ENCODE measurements at regions not wholly inside any gene's neighbourhood (a gene's known extent, or its start where the extent isn't known, plus 50 kb on each side); places are given as distances from the start of the nearest gene placed in this dataset.

- intact Hi-C loops (cut with DNase I): no loop called here
- Histone ChIP-seq H3K4me1 (no peaks in the 10 kb centered on the region), H3K27me3 (no peaks in the 10 kb centered on the region), H3K27ac (replicated peaks in 1 of 4) (no peak overlapping the region), H3K9me3 (no peaks in the 10 kb centered on the region), H3K36me3 (no peaks in the 10 kb centered on the region), H3K4me3 (no peak overlapping the region)
- TF ChIP-seq EP300 (IDR thresholded peaks at IDR 0.05) (no peak), CTCF (IDR thresholded peaks at IDR 0.05) (no peak), POLR2A (IDR thresholded peaks at IDR 0.05; ENCODE audit: low read depth) (no peak), POLR2AphosphoS5 (IDR thresholded peaks at IDR 0.05) (no peak)
- WGBS: 75% methylated on average over 4 of the region's 4 CpGs
- DNase-seq (ENCODE audit: extremely low spot score): no peak
Observed at GRCh38 chr10:106479636-106480035, 684.9 kb downstream of the SORCS1 start.

- Histone ChIP-seq H3K9me3 (no peaks in the 10 kb centered on the region), H3K27ac (replicated peaks in 1 of 4) (no peak overlapping the region), H3K36me3 (no peaks in the 10 kb centered on the region), H3K27me3 (no peaks in the 10 kb centered on the region), H3K4me3 (no peak overlapping the region), H3K4me1 (no peaks in the 10 kb centered on the region)
- TF ChIP-seq POLR2A (IDR thresholded peaks at IDR 0.05; ENCODE audit: low read depth): no peak
- TF ChIP-seq EP300 (IDR thresholded peaks at IDR 0.05): no peak
- no peak for TF ChIP-seq CTCF (IDR thresholded peaks at IDR 0.05)
- TF ChIP-seq POLR2AphosphoS5 (IDR thresholded peaks at IDR 0.05): no peak
- intact Hi-C loops (cut with DNase I): no loop called here
- no peak for DNase-seq (ENCODE audit: extremely low spot score)
Observed at GRCh38 chr10:106474876-106475275, 689.6 kb downstream of the SORCS1 start.

- Histone ChIP-seq H3K27me3 (no peaks in the 10 kb centered on the region), H3K4me3 (no peak overlapping the region), H3K27ac (replicated peaks in 1 of 4) (no peak overlapping the region), H3K4me1 (no peaks in the 10 kb centered on the region), H3K9me3 (no peaks in the 10 kb centered on the region), H3K36me3 (no peaks in the 10 kb centered on the region)
- intact Hi-C loops (cut with DNase I): no loop called here
- no peak for TF ChIP-seq POLR2A (IDR thresholded peaks at IDR 0.05; ENCODE audit: low read depth)
- TF ChIP-seq POLR2AphosphoS5 (IDR thresholded peaks at IDR 0.05): no peak
- no peak for TF ChIP-seq EP300 (IDR thresholded peaks at IDR 0.05)
- TF ChIP-seq CTCF (IDR thresholded peaks at IDR 0.05): no peak
- DNase-seq (ENCODE audit: extremely low spot score): no peak
- WGBS: 87% methylated on average over 3 of the region's 3 CpGs
Observed at GRCh38 chr10:106473129-106473685, 691.3 kb downstream of the SORCS1 start.

- H3K27me3 ChIP-seq: no peaks in the 10 kb centered on the region
- H3K9me3 ChIP-seq: no peaks in the 10 kb centered on the region
- H3K36me3 ChIP-seq: no peaks in the 10 kb centered on the region
- no peak for TF ChIP-seq POLR2A (IDR thresholded peaks at IDR 0.05; ENCODE audit: low read depth)
- no peak for TF ChIP-seq POLR2AphosphoS5 (IDR thresholded peaks at IDR 0.05)
- TF ChIP-seq CTCF (IDR thresholded peaks at IDR 0.05): no peak
- no peak for TF ChIP-seq EP300 (IDR thresholded peaks at IDR 0.05)
- DNase-seq (ENCODE audit: extremely low spot score): no peak
- no peak overlapping the region for H3K27ac ChIP-seq (replicated peaks in 1 of 4)
- no peaks in the 10 kb centered on the region for H3K4me1 ChIP-seq
- 96% methylated on average over 6 of the region's 6 CpGs for WGBS
- intact Hi-C loops (cut with DNase I): no loop called here
- no peak overlapping the region for H3K4me3 ChIP-seq
Observed at GRCh38 chr10:106467506-106467905, 697.0 kb downstream of the SORCS1 start.

GRCh38 chr10:106457522-106457921, 707.0 kb downstream of the SORCS1 start:
- no peak for DNase-seq (ENCODE audit: extremely low spot score)
- Histone ChIP-seq H3K27me3 (no peaks in the 10 kb centered on the region), H3K4me1 (no peaks in the 10 kb centered on the region), H3K9me3 (no peaks in the 10 kb centered on the region), H3K27ac (replicated peaks in 1 of 4) (no peak overlapping the region), H3K4me3 (no peak overlapping the region), H3K36me3 (no peaks in the 10 kb centered on the region)
- no peak for TF ChIP-seq CTCF (IDR thresholded peaks at IDR 0.05)
- no peak for TF ChIP-seq POLR2A (IDR thresholded peaks at IDR 0.05; ENCODE audit: low read depth)
- no peak for TF ChIP-seq EP300 (IDR thresholded peaks at IDR 0.05)
- no peak for TF ChIP-seq POLR2AphosphoS5 (IDR thresholded peaks at IDR 0.05)
- WGBS: 83% methylated on average over 3 of the region's 3 CpGs
- intact Hi-C loops (cut with DNase I): no loop called here

All from esophagus muscularis mucosa (tissue), 4 donors.